ENCODE measurements at regions not wholly inside any gene's neighbourhood (a gene's known extent, or its start where the extent isn't known, plus 50 kb on each side); places are given as distances from the start of the nearest gene placed in this dataset.
A peak's percentile ranks its signal among the peaks of the same experiment; 100 is the strongest.

DNA sequence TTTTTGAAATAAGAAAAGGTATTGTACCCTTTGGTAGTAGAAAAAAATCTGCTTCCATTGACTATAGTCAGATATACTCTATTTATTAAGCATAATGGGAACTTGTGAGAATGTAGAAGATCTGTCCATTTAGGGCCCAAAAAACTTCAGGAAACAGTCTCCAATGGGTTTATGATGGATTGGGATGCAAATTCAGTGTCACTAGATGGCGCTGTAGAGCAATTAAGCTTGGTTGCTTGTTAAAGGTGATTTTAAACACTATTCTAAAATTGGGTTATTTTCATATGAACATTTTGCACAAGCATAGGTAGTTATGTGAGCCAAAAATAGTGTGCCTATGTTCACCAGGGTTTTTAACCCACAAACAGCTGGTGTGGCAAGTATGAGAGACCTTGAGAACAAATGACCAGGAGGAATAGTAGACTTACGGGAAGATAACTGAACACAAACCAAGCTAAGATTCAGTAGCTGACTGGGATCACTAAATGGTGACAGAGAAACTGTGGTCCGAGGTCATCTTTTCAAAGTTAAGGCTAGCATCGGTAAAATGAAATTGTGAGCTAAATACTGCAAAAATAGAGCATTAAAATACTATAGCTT is 80.3 kb upstream of the LSM6 start:
- DNase-seq (ENCODE audit: low read depth) = peak; percentile 77
- H3K4me3 ChIP-seq (ENCODE audit: control insufficient read depth, low read depth, low read length) = no peak overlapping the region
- TF ChIP-seq, protein P1, sequence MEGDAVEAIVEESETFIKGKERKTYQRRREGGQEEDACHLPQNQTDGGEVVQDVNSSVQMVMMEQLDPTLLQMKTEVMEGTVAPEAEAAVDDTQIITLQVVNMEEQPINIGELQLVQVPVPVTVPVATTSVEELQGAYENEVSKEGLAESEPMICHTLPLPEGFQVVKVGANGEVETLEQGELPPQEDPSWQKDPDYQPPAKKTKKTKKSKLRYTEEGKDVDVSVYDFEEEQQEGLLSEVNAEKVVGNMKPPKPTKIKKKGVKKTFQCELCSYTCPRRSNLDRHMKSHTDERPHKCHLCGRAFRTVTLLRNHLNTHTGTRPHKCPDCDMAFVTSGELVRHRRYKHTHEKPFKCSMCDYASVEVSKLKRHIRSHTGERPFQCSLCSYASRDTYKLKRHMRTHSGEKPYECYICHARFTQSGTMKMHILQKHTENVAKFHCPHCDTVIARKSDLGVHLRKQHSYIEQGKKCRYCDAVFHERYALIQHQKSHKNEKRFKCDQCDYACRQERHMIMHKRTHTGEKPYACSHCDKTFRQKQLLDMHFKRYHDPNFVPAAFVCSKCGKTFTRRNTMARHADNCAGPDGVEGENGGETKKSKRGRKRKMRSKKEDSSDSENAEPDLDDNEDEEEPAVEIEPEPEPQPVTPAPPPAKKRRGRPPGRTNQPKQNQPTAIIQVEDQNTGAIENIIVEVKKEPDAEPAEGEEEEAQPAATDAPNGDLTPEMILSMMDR (conservative IDR thresholded peaks at IDR 0.05; ENCODE audit: control insufficient read depth, insufficient read depth, low read depth, low read length) = peak; percentile 88

DNA sequence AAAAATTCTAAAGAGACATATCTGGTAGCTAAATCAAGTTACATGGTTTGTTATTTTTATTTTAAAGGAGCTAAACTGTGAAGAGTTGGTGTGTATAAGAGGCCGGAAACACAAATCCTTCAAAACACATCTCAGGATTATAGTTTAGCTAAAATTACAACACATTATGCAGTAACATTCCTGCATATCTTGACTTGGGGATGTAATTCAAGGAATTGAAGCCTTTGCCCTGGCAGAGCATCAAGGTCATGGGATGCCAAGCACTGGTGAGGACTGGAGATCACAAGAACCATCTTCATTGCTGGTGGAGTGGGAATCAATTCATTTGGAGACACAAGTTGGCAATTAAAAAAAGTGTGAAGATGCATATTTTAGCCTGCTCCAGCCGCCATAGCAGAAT is 86.8 kb upstream of the LSM6 start:
- TF ChIP-seq, protein P1 (conservative IDR thresholded peaks at IDR 0.05; ENCODE audit: control insufficient read depth, insufficient read depth, low read depth, low read length) = no peak
- DNase-seq (ENCODE audit: low read depth) = no peak
- no peak overlapping the region for H3K4me3 ChIP-seq (ENCODE audit: control insufficient read depth, low read depth, low read length)

DNA sequence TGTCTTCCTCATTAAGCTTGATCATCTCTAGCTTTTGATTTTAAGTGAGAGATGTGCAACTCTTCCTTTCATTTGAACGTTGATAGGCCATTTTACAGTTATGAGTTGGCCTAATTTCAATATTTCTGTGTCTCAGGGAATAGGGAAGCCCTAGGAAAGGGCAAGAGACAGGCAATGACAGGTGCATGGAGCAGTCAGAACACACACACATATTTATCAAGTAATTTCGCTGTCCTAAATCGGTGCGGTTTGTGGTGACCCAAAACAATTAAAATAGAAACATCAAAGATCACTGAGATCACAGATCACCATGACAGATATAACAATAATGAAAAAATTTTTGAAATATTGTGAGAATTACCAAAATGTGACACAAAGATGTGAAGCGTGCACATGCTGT is 87.7 kb upstream of the LSM6 start:
- no peak overlapping the region for H3K4me3 ChIP-seq (ENCODE audit: control insufficient read depth, low read depth, low read length)
- DNase-seq (ENCODE audit: low read depth) = no peak
- TF ChIP-seq, protein P1 (conservative IDR thresholded peaks at IDR 0.05; ENCODE audit: control insufficient read depth, insufficient read depth, low read depth, low read length) = no peak

DNA sequence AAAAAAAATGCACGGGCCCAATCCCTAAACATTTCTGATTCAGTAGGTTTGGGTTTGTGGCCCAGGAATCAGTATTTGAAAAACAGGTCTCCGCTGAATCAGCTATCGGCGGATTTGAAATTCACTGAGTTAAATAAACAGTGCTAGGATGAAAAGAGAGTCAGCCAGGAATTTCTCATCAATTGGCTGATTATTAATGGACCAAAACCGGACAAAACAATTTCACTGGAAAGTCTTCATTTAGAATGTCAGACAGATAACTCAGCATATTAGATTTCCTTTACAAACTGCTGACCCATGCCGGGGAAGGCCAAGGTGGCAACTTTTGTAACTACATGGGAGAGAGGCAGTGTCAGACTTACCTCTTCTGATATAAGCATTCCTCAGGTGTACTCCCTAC is 99.4 kb upstream of the LSM6 start:
- no peak for DNase-seq (ENCODE audit: low read depth)
- TF ChIP-seq, protein P1 (conservative IDR thresholded peaks at IDR 0.05; ENCODE audit: control insufficient read depth, insufficient read depth, low read depth, low read length) = no peak
- no peak overlapping the region for H3K4me3 ChIP-seq (ENCODE audit: control insufficient read depth, low read depth, low read length)

DNA sequence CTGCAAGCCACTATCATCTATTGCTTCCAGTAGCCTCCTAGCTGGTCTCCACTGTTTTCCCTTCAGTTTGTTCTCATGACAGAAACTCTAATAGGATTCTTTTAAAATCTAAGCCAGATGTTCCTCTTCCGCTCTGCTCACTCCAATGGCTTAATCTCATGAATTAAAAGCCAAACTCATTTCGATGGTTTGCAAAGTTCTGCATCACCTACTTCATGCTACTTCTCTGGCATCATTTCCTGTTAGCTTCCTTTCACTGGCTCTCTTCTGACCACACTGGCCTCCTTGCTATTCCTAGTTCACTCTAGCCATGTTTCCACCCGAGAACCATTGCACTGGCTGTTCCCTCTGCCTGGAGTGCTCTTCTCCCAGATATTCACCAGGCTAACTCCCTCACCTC is 102.0 kb upstream of the LSM6 start:
- TF ChIP-seq, protein P1 (conservative IDR thresholded peaks at IDR 0.05; ENCODE audit: control insufficient read depth, insufficient read depth, low read depth, low read length) = no peak
- no peak overlapping the region for H3K4me3 ChIP-seq (ENCODE audit: control insufficient read depth, low read depth, low read length)
- peak; percentile 4 for DNase-seq (ENCODE audit: low read depth)

DNA sequence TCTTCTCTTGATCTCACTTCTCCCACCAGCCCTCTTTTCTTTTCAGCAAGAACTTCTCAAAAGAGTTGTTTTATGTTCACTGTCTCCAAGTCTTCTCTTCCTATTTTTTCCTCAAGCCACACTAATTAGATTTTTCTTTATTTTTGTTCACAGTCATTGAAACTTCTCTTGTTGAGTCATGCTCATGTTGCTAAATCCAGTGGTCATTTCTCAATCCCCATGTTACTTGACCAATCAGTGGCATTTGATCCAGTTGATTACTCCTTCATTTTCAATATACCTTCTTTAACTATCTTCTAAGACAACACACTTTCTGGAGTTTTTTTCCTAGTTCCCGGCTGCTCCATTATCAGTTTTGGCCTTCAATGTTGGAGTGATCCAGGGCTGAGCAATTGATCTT is 103.1 kb upstream of the LSM6 start:
- peak; percentile 65 for DNase-seq (ENCODE audit: low read depth)
- no peak overlapping the region for H3K4me3 ChIP-seq (ENCODE audit: control insufficient read depth, low read depth, low read length)
- TF ChIP-seq, protein P1 (conservative IDR thresholded peaks at IDR 0.05; ENCODE audit: control insufficient read depth, insufficient read depth, low read depth, low read length) = no peak

DNA sequence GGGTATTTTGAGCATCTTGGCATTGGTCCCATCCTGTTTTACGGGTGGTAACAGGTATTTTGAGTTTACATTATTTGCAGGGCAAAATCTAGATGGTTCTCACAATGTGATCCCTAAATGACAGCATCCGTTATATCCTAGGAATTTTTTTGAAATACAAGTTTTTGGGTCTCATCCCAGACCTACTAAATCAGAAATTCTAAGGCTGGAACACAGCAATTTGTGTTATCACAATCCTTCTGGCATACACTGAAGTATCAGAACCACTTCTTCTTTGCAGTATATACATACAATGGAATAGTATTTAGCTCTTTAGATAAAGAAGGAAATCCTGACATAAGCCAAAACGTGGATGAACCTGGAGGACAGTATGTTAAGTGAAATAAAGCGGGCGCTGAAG is 104.1 kb upstream of the LSM6 start:
- TF ChIP-seq, protein P1 (conservative IDR thresholded peaks at IDR 0.05; ENCODE audit: control insufficient read depth, insufficient read depth, low read depth, low read length) = no peak

More for the DNA sequence above, 104.1 kb upstream of the LSM6 start:
- no peak for DNase-seq (ENCODE audit: low read depth)
- no peak overlapping the region for H3K4me3 ChIP-seq (ENCODE audit: control insufficient read depth, low read depth, low read length)

Data from fibroblast of mammary gland (primary cell).